Activated B cell treated with CpG ODN at 0.5 μM for 24 hours (primary cell): ENCODE measurements at regions not wholly inside any gene's neighbourhood (a gene's known extent, or its start where the extent isn't known, plus 50 kb on each side); places are given as distances from the start of the nearest gene placed in this dataset.

Source experiments
- ATAC-seq: fragments of 200-7000 bp; cut with Tn5 transposase; one replicate; pipeline ENCODE4 v1.10.0; 2021; ENCODE audit warnings: low read depth, mild to moderate bottlenecking, moderate library complexity
- CTCF ChIA-PET: fragments of 350-600 bp; sonication (Branson Sonifier 250); formaldehyde crosslinking; loops from one replicate; lab custom pipeline; 2021; ENCODE audit warnings: antibody characterized with exemption; lab: Charles Lee
- POLR2A ChIA-PET: fragments of 350-600 bp; sonication (Branson Sonifier 250); formaldehyde crosslinking; loops from one replicate; lab custom pipeline; 2021; ENCODE audit warnings: antibody characterized with exemption; lab: Charles Lee
- DNase-seq: peaks from one replicate; pipeline ENCODE4 v3.0.0; 2022
- H3K27ac Mint-ChIP-seq: one replicate; pipeline ENCODE4 v1.8.0; 2020; ENCODE audit warnings: mixed read lengths
- H3K27me3 Mint-ChIP-seq: one replicate; pipeline ENCODE4 v1.8.0; 2021; ENCODE audit warnings: mixed read lengths
- H3K36me3 Mint-ChIP-seq: one replicate; pipeline ENCODE4 v1.8.0; 2021; ENCODE audit warnings: low read depth, mixed read lengths
- H3K4me1 Mint-ChIP-seq: one replicate; pipeline ENCODE4 v1.8.0; 2021; ENCODE audit warnings: mixed read lengths
- H3K4me3 Mint-ChIP-seq: one replicate; pipeline ENCODE4 v1.8.0; 2020; ENCODE audit warnings: mild to moderate bottlenecking, mixed read lengths
- H3K9me3 Mint-ChIP-seq: one replicate; pipeline ENCODE4 v1.8.0; 2020; ENCODE audit warnings: mixed read lengths
- CTCF ChIP-seq: fragments of 200-600 bp; IDR thresholded peaks from one replicate; pipeline ENCODE4 v1.8.0; 2022; ENCODE audit warnings: antibody characterized with exemption, mild to moderate bottlenecking
- intact Hi-C: fragments of 100-400 bp; cut with micrococcal nuclease; formaldehyde crosslinking; loops from one replicate; pipeline ENCODE4 v1.15.1; 2024

DNA sequence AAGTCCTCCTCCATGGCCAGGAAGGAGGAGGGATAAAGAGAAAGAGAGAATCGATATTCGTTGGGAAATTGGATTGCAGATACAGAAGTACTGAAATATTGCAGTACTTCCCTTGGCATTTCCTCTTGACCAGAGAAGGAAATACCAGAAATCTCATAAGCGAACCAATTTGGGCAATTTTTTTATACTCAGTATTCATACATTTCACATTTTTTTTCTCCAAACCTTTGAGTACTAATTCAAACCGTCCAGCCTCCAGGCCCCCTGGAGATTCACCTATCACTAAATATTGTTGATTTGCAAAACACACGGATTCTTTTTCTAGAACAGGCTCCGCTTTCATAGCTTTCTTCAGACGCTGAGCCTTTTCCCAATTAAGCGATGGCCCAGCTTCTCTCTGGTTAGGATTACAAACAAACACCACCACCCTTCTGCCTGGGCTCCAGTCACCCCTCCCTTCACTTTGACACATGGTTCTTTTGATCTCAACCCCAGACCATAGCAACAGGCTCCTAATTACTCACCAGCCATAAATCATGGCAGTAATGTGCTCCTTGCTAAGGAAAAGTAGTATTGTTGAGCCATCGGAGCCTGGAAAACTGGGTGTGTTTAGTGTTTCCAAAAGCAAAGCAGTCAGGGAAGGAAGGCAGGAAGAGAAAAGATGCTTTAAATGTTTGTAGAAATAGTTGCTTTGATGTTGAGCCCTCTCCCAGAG is 138.4 kb upstream of the CCDC68 start:
- TF ChIP-seq CTCF, result no peak
- ATAC-seq, result no peak
- POLR2A ChIA-PET, result no interaction called here
- no peak for DNase-seq
- intact Hi-C loops, result loop anchor here (5.0 kb wide), 1 partner anchor 135 kb away; no protein-coding TSS in a partner anchor
- Mint-ChIP-seq H3K9me3 (no peaks in the 10 kb centered on the region), H3K27ac (no peak overlapping the region), H3K36me3 (no peaks in the 10 kb centered on the region), H3K27me3 (no peaks in the 10 kb centered on the region), H3K4me1 (peaks cover 53% of the 10 kb centered on the region), H3K4me3 (no peak overlapping the region)
- CTCF ChIA-PET, result no interaction called here

GRCh38 chr18:55096263-55096951 is 137.1 kb upstream of the CCDC68 start:
- peaks cover 51% of the 10 kb centered on the region for H3K4me1 Mint-ChIP-seq
- ATAC-seq, result peak; percentile 74
- DNase-seq, result no peak
- TF ChIP-seq CTCF, result no peak
- peak overlapping the region; percentile 50 for H3K27ac Mint-ChIP-seq
- H3K4me3 Mint-ChIP-seq, result no peak overlapping the region
- intact Hi-C loops, result loop anchor here (5.0 kb wide), 1 partner anchor 136 kb away; no protein-coding TSS in a partner anchor
- CTCF ChIA-PET, result interaction anchor here (0.6 to 1.5 kb wide), 2 partner anchors 138 to 1499 kb away, joined by 3 to 5 read pairs; no protein-coding TSS in a partner anchor
- no peaks in the 10 kb centered on the region for H3K9me3 Mint-ChIP-seq
- no peaks in the 10 kb centered on the region for H3K36me3 Mint-ChIP-seq
- POLR2A ChIA-PET, result no interaction called here
- no peaks in the 10 kb centered on the region for H3K27me3 Mint-ChIP-seq

DNA sequence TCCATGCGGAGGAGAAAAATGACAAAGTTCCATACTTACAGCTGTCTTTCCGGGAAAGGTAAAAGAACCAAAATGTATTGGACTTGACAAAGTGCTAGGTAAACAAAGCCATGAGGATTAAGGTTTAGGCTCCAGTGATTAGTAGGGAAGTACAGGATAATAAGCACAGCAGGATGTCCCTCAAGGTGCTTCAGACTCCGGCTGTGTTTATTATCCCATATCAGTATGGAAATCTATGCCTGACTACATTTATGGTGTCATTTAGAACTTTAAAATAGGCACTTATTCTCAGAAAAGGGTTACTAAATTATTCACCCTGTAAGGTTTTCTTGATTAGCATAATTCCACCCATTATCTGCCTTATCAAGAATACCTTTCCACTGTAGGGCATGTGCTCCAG is 136.3 kb upstream of the CCDC68 start:
- ATAC-seq (no peak), DNase-seq (no peak)
- ChIA-PET CTCF (interaction anchor here (0.6 to 1.5 kb wide), 2 partner anchors 139 to 1500 kb away, joined by 3 to 5 read pairs; no protein-coding TSS in a partner anchor), POLR2A (interaction anchor here (0.9 kb wide), 1 partner anchor 30 kb away, joined by 3 read pairs; no protein-coding TSS in a partner anchor)
- no peaks in the 10 kb centered on the region for H3K9me3 Mint-ChIP-seq
- intact Hi-C loops, result loop anchor here (5.0 kb wide), 1 partner anchor 137 kb away; no protein-coding TSS in a partner anchor
- TF ChIP-seq CTCF, result no peak
- peak overlapping the region; percentile 62 for H3K27ac Mint-ChIP-seq
- H3K36me3 Mint-ChIP-seq, result no peaks in the 10 kb centered on the region
- H3K4me1 Mint-ChIP-seq, result peaks cover 47% of the 10 kb centered on the region
- no peaks in the 10 kb centered on the region for H3K27me3 Mint-ChIP-seq
- peak overlapping the region; percentile 45 for H3K4me3 Mint-ChIP-seq

- peaks cover 50% of the 10 kb centered on the region for H3K4me1 Mint-ChIP-seq
- H3K9me3 Mint-ChIP-seq, result no peaks in the 10 kb centered on the region
- POLR2A ChIA-PET, result interaction anchor here (0.5 to 3.1 kb wide), 5 partner anchors 7 to 136 kb away, joined by 3 to 23 read pairs (median 5); no protein-coding TSS in a partner anchor
- no peak for DNase-seq
- intact Hi-C loops, result no loop called here
- no peak for TF ChIP-seq CTCF
- peak overlapping the region; percentile 43 for H3K27ac Mint-ChIP-seq
- no peaks in the 10 kb centered on the region for H3K36me3 Mint-ChIP-seq
- no peaks in the 10 kb centered on the region for H3K27me3 Mint-ChIP-seq
- CTCF ChIA-PET, result interaction anchor here (1.3 to 1.4 kb wide), 2 partner anchors 24 to 28 kb away, joined by 3 read pairs; no protein-coding TSS in a partner anchor
- ATAC-seq, result no peak
- peak overlapping the region; percentile 45 for H3K4me3 Mint-ChIP-seq
Observed at GRCh38 chr18:55093808-55094207, 134.5 kb upstream of the CCDC68 start.
